ENCODE measurements at regions not wholly inside any gene's neighbourhood (a gene's known extent, or its start where the extent isn't known, plus 50 kb on each side); places are given as distances from the start of the nearest gene placed in this dataset.

DNA sequence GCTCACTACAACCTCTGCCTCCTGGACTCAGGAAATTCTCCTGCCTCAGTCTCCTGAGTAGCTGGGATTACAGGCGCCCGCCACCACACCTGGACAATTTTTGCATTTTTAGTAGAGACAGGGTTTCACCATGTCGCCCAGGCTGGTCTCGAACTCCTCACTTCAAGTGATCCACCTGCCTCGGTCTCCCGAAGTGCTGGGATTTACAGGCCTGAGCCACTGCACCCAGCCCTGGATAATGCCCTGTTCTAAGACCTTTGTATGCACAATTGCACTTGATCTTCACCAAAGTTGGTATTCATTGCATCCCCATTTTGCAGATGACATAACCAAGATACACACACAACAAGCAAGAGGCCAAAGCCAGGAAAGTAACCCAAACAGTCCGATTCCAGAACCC lies 97.7 kb upstream of the CARD11 start:
- TF ChIP-seq, protein P1, sequence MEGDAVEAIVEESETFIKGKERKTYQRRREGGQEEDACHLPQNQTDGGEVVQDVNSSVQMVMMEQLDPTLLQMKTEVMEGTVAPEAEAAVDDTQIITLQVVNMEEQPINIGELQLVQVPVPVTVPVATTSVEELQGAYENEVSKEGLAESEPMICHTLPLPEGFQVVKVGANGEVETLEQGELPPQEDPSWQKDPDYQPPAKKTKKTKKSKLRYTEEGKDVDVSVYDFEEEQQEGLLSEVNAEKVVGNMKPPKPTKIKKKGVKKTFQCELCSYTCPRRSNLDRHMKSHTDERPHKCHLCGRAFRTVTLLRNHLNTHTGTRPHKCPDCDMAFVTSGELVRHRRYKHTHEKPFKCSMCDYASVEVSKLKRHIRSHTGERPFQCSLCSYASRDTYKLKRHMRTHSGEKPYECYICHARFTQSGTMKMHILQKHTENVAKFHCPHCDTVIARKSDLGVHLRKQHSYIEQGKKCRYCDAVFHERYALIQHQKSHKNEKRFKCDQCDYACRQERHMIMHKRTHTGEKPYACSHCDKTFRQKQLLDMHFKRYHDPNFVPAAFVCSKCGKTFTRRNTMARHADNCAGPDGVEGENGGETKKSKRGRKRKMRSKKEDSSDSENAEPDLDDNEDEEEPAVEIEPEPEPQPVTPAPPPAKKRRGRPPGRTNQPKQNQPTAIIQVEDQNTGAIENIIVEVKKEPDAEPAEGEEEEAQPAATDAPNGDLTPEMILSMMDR (optimal IDR thresholded peaks at IDR 0.05 in 1 of 3, IDR thresholded peaks at IDR 0.05 in 1 of 3, conservative IDR thresholded peaks at IDR 0.05 in 1 of 3; ENCODE audit: extremely low read depth in 1 of 3, insufficient read depth in 2 of 3, low read length in 3 of 3) = no peak
- TF ChIP-seq EZH2 (IDR thresholded peaks at IDR 0.05; ENCODE audit: low read length) = no peak

All from keratinocyte (primary cell).